Parathyroid adenoma (tissue), 2 donors: ENCODE measurements at regions not wholly inside any gene's neighbourhood (a gene's known extent, or its start where the extent isn't known, plus 50 kb on each side); places are given as distances from the start of the nearest gene placed in this dataset.

ENCODE experiments used
- H2AFZ ChIP-seq: fragments of 300-600 bp; sonication (generic); one replicate; pipeline ENCODE4 v1.7.0; 2017; ENCODE audit warnings: antibody characterized with exemption, mild to moderate bottlenecking
- H3K27ac ChIP-seq: fragments of 300-600 bp; sonication (generic); one replicate; pipeline ENCODE4 v1.7.0; 2017
- H3K27me3 ChIP-seq: fragments of 300-600 bp; sonication (generic); one replicate; pipeline ENCODE4 v1.7.0; 2017; ENCODE audit warnings: low read length; ENCODE audit not compliant: control insufficient read depth, insufficient read depth
- H3K36me3 ChIP-seq: fragments of 300-600 bp; sonication (generic); one replicate; pipeline ENCODE4 v1.7.0; 2017; ENCODE audit warnings: low read length; ENCODE audit not compliant: control insufficient read depth, insufficient read depth
- H3K4me1 ChIP-seq: fragments of 300-600 bp; sonication (generic); one replicate; pipeline ENCODE4 v1.7.0; 2017; ENCODE audit warnings: control low read depth
- H3K4me2 ChIP-seq: fragments of 300-600 bp; sonication (generic); one replicate; pipeline ENCODE4 v1.7.0; 2017; ENCODE audit warnings: low read length
- H3K4me3 ChIP-seq: fragments of 300-600 bp; sonication (generic); one replicate; pipeline ENCODE4 v1.7.0; 2017; ENCODE audit warnings: low read depth, low read length
- H3K79me2 ChIP-seq: fragments of 300-600 bp; sonication (generic); one replicate; pipeline ENCODE4 v1.7.0; 2017; ENCODE audit warnings: control low read depth
- H3K9ac ChIP-seq: fragments of 300-600 bp; sonication (generic); one replicate; pipeline ENCODE4 v1.7.0; 2017; ENCODE audit warnings: mild to moderate bottlenecking
- H3K9me3 ChIP-seq: fragments of 300-600 bp; sonication (generic); one replicate; pipeline ENCODE4 v1.7.0; 2017; ENCODE audit warnings: low read length; ENCODE audit not compliant: control insufficient read depth
- CTCF ChIP-seq: fragments of 300-600 bp; sonication (generic); IDR thresholded peaks from one replicate; pipeline ENCODE4 v1.7.0; 2017; ENCODE audit warnings: antibody characterized with exemption, mild to moderate bottlenecking
- donor health status: primary hyperparathyroidism.

GRCh38 chr4:18536428-18536827 lies 514.9 kb upstream of the LCORL start:
- Histone ChIP-seq H3K4me2 (no peak overlapping the region), H3K36me3 (no peaks in the 10 kb centered on the region), H3K9me3 (no peaks in the 10 kb centered on the region), H3K79me2 (no peaks in the 10 kb centered on the region), H3K4me1 (no peaks in the 10 kb centered on the region), H2AFZ (no peak overlapping the region), H3K4me3 (no peak overlapping the region), H3K27ac (no peak overlapping the region), H3K27me3 (no peaks in the 10 kb centered on the region), H3K9ac (no peak overlapping the region)
- TF ChIP-seq CTCF = no peak

GRCh38 chr4:18535948-18536347 lies 514.4 kb upstream of the LCORL start:
- H3K9ac ChIP-seq = no peak overlapping the region
- no peaks in the 10 kb centered on the region for H3K4me1 ChIP-seq
- H2AFZ ChIP-seq = no peak overlapping the region
- H3K9me3 ChIP-seq = no peaks in the 10 kb centered on the region
- H3K27me3 ChIP-seq = no peaks in the 10 kb centered on the region
- TF ChIP-seq CTCF = no peak
- H3K36me3 ChIP-seq = no peaks in the 10 kb centered on the region
- no peak overlapping the region for H3K4me3 ChIP-seq
- no peaks in the 10 kb centered on the region for H3K79me2 ChIP-seq
- H3K4me2 ChIP-seq = no peak overlapping the region
- H3K27ac ChIP-seq = no peak overlapping the region

- Histone ChIP-seq H3K4me2 (no peak overlapping the region), H3K9me3 (no peaks in the 10 kb centered on the region), H3K4me3 (no peak overlapping the region), H3K79me2 (no peaks in the 10 kb centered on the region), H3K27me3 (no peaks in the 10 kb centered on the region), H3K27ac (no peak overlapping the region), H3K4me1 (no peaks in the 10 kb centered on the region), H3K9ac (no peak overlapping the region), H2AFZ (no peak overlapping the region), H3K36me3 (no peaks in the 10 kb centered on the region)
- no peak for TF ChIP-seq CTCF
Measured at GRCh38 chr4:18533262-18533775, 511.8 kb upstream of the LCORL start.

- Histone ChIP-seq H3K9ac (no peak overlapping the region), H3K4me1 (no peaks in the 10 kb centered on the region), H3K36me3 (no peaks in the 10 kb centered on the region), H3K79me2 (no peaks in the 10 kb centered on the region), H3K27me3 (no peaks in the 10 kb centered on the region), H2AFZ (no peak overlapping the region), H3K27ac (no peak overlapping the region), H3K9me3 (no peaks in the 10 kb centered on the region), H3K4me2 (no peak overlapping the region), H3K4me3 (no peak overlapping the region)
- TF ChIP-seq CTCF = no peak
Measured at GRCh38 chr4:18531731-18532130, 510.2 kb upstream of the LCORL start.

- H3K4me2 ChIP-seq = no peak overlapping the region
- TF ChIP-seq CTCF = no peak
- H2AFZ ChIP-seq = no peak overlapping the region
- H3K4me3 ChIP-seq = no peak overlapping the region
- no peak overlapping the region for H3K9ac ChIP-seq
- H3K36me3 ChIP-seq = no peaks in the 10 kb centered on the region
- H3K27me3 ChIP-seq = no peaks in the 10 kb centered on the region
- H3K79me2 ChIP-seq = no peaks in the 10 kb centered on the region
- no peak overlapping the region for H3K27ac ChIP-seq
- no peaks in the 10 kb centered on the region for H3K4me1 ChIP-seq
- no peaks in the 10 kb centered on the region for H3K9me3 ChIP-seq
Measured at GRCh38 chr4:18529482-18529881, 507.9 kb upstream of the LCORL start.
